ENCODE measurements at regions not wholly inside any gene's neighbourhood (a gene's known extent, or its start where the extent isn't known, plus 50 kb on each side); places are given as distances from the start of the nearest gene placed in this dataset.

DNA sequence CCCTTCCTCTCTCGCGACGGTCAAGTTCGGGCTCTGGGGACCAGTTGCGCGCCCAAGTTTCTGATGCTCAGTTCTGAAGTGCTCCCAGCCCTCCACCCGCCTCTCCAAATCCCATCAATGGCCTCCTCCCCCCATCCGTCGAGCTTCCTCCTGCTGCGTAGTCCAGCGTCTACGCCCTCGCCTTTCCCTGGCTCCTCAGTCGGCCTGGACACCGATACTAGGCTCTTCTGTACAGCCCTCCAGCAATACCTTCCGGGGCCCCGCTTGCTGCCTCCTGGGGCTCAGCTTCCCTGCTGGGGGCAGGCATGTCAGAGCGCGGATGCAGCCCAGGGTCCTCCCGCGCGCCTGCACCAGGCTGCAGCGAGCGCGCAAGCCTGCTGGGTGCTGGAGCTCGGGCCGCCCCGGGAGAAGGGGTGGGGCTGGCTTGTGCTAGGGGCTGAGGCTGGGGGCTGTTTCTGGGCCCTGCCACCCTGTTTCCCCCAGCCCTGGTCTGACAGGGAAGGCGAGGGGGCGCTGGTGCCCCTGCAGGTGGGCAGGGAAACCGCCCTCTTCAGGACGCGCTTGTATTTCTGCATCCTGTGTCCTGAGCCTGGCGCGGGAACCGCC is 353.3 kb upstream of the SUCLG2 start:
- no peak for DNase-seq (ENCODE audit: low read depth in 6 of 9, low spot score in 9 of 9)
- 6% methylated on average over 36 of the region's 36 CpGs for WGBS
- no peaks in the 10 kb centered on the region for H3K4me1 ChIP-seq (ENCODE audit: control insufficient read depth in 2 of 2, insufficient read depth in 2 of 2, low read length in 2 of 2)
- no peak overlapping the region for H3K27ac ChIP-seq (ENCODE audit: low read depth in 1 of 2, low read length in 1 of 2)
- H3K36me3 ChIP-seq (ENCODE audit: control insufficient read depth in 2 of 2, insufficient read depth in 2 of 2, low read length in 1 of 2), result no peaks in the 10 kb centered on the region
- H3K4me3 ChIP-seq (ENCODE audit: low read length in 2 of 2), result no peak overlapping the region
- no peaks in the 10 kb centered on the region for H3K9me3 ChIP-seq (ENCODE audit: control insufficient read depth in 2 of 2, insufficient read depth in 1 of 2, low read length in 1 of 2)
- H3K27me3 ChIP-seq (ENCODE audit: control insufficient read depth in 2 of 2, insufficient read depth in 1 of 2, low read length in 1 of 2), result peaks cover 5 to 23% of the 10 kb centered on the region in 2 donors

DNA sequence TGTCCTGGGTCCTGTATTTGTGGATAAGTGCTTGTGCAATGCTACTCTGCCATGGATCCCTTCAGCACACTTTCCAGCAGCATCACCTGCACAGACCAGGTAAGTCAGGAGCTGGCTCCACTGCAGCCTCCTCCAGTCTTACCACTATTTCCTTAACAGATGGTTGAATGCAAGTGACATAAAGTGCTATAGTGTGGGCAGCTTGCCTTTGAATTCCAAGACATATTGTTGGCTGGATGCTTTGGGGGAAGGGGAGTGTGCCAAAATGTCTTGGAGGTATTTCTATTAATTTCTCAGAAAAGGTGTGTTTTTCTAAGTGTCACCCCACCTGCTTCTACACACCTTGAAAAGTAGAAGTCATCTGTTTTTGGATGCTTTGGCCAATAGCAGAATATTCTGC is 352.2 kb upstream of the SUCLG2 start:
- Histone ChIP-seq H3K4me3 (ENCODE audit: low read length in 2 of 2) (no peak overlapping the region), H3K4me1 (ENCODE audit: control insufficient read depth in 2 of 2, insufficient read depth in 2 of 2, low read length in 2 of 2) (no peaks in the 10 kb centered on the region), H3K36me3 (ENCODE audit: control insufficient read depth in 2 of 2, insufficient read depth in 2 of 2, low read length in 1 of 2) (no peaks in the 10 kb centered on the region), H3K27me3 (ENCODE audit: control insufficient read depth in 2 of 2, insufficient read depth in 1 of 2, low read length in 1 of 2) (peaks cover 5 to 23% of the 10 kb centered on the region in 2 donors), H3K27ac (ENCODE audit: low read depth in 1 of 2, low read length in 1 of 2) (no peak overlapping the region), H3K9me3 (ENCODE audit: control insufficient read depth in 2 of 2, insufficient read depth in 1 of 2, low read length in 1 of 2) (no peaks in the 10 kb centered on the region)
- DNase-seq (ENCODE audit: low read depth in 6 of 9, low spot score in 9 of 9), result no peak

DNA sequence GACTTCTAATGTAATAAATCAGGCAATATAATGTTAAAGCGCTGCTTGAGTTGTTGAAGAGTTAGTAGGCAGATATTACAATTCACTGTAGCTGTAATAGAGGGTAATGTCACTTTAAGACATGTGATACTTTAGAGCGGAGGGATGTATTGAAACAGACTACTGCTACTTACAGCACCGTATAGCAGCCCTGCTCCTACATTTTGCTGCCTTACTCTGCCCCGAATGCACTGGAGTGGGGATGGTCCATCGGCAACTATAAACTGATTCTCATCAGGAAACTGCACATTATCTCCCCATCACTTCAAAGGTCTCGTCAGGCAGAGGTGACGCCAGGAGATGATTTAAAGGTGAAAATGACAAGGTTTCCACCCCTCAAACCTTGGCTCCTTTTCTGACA is 349.7 kb upstream of the SUCLG2 start:
- 40% methylated on average over 7 of the region's 7 CpGs for WGBS
- Histone ChIP-seq H3K27ac (ENCODE audit: low read depth in 1 of 2, low read length in 1 of 2) (no peak overlapping the region), H3K9me3 (ENCODE audit: control insufficient read depth in 2 of 2, insufficient read depth in 1 of 2, low read length in 1 of 2) (no peaks in the 10 kb centered on the region), H3K36me3 (ENCODE audit: control insufficient read depth in 2 of 2, insufficient read depth in 2 of 2, low read length in 1 of 2) (no peaks in the 10 kb centered on the region), H3K4me3 (ENCODE audit: low read length in 2 of 2) (no peak overlapping the region), H3K27me3 (ENCODE audit: control insufficient read depth in 2 of 2, insufficient read depth in 1 of 2, low read length in 1 of 2) (peaks cover 5 to 23% of the 10 kb centered on the region in 2 donors), H3K4me1 (ENCODE audit: control insufficient read depth in 2 of 2, insufficient read depth in 2 of 2, low read length in 2 of 2) (no peaks in the 10 kb centered on the region)
- no peak for DNase-seq (ENCODE audit: low read depth in 6 of 9, low spot score in 9 of 9)

DNA sequence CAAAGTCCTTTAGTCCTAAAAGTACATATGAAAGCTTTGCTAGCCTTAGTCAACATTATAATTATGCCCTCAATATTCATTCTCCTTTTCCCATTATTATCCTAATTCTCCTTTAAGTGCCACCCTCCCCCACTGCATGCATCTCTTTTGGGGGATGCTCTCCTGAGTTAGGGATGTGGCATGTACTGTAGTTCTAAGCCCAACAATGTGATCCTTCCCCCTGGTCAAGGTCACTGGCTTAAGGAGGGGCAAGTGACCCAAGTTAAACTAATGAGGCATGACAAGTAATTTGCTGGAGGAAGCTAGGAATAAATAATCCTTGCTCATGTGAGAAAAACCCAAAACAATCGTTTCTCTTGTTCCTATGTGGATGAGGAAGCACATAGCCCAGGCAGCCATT is 343.9 kb upstream of the SUCLG2 start:
- WGBS, result 67% methylated on average over 1 of the region's 1 CpG
- H3K27me3 ChIP-seq (ENCODE audit: control insufficient read depth in 2 of 2, insufficient read depth in 1 of 2, low read length in 1 of 2), result no peaks in the 10 kb centered on the region
- DNase-seq (ENCODE audit: low read depth in 6 of 9, low spot score in 9 of 9), result no peak
- no peaks in the 10 kb centered on the region for H3K36me3 ChIP-seq (ENCODE audit: control insufficient read depth in 2 of 2, insufficient read depth in 2 of 2, low read length in 1 of 2)
- no peaks in the 10 kb centered on the region for H3K4me1 ChIP-seq (ENCODE audit: control insufficient read depth in 2 of 2, insufficient read depth in 2 of 2, low read length in 2 of 2)
- no peak overlapping the region for H3K27ac ChIP-seq (ENCODE audit: low read depth in 1 of 2, low read length in 1 of 2)
- H3K9me3 ChIP-seq (ENCODE audit: control insufficient read depth in 2 of 2, insufficient read depth in 1 of 2, low read length in 1 of 2), result no peaks in the 10 kb centered on the region
- no peak overlapping the region for H3K4me3 ChIP-seq (ENCODE audit: low read length in 2 of 2)

DNA sequence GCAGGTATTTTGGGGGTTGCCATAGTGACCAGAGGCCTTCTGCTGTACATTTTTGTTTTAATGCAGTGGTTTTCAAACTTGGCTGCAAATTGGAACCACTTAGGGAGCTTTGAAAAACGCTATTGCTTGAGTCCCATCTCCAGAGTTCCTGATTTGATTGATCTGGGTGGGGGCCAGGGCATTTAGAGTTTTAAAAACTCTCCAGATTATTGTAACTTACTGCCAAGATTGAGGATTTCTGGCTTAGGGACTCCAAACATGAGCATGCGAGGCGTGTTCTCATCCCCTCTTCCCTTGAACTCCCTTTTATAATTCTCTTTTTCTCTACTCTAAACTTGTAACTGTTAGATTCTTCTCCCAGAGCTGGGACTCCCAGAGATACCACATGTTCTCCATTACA is 340.8 kb upstream of the SUCLG2 start:
- H3K4me3 ChIP-seq (ENCODE audit: low read length in 2 of 2), result no peak overlapping the region
- DNase-seq (ENCODE audit: low read depth in 6 of 9, low spot score in 9 of 9), result no peak
- H3K9me3 ChIP-seq (ENCODE audit: control insufficient read depth in 2 of 2, insufficient read depth in 1 of 2, low read length in 1 of 2), result no peaks in the 10 kb centered on the region
- H3K36me3 ChIP-seq (ENCODE audit: control insufficient read depth in 2 of 2, insufficient read depth in 2 of 2, low read length in 1 of 2), result no peaks in the 10 kb centered on the region
- H3K4me1 ChIP-seq (ENCODE audit: control insufficient read depth in 2 of 2, insufficient read depth in 2 of 2, low read length in 2 of 2), result no peaks in the 10 kb centered on the region
- H3K27me3 ChIP-seq (ENCODE audit: control insufficient read depth in 2 of 2, insufficient read depth in 1 of 2, low read length in 1 of 2), result no peaks in the 10 kb centered on the region
- WGBS, result 56% methylated on average over 3 of the region's 3 CpGs
- no peak overlapping the region for H3K27ac ChIP-seq (ENCODE audit: low read depth in 1 of 2, low read length in 1 of 2)

DNA sequence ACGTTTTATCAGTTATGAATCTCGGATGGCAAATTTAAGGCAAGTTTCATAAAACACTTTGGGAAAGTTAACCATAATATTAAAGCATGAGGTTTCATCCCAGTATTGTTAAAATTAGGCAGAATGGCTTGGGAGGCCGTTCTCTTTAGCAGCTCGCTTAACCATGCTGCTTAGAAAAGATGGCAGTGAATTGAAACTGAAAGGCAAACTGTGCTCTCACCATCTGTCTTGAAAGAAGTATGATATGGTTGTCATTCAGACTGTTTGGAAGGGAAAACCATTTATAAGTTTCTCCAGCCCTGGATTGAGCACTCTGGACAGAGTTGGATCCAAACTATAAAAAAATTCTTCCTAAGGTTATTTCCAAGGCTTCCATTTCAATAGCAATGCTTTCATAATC is 332.3 kb upstream of the SUCLG2 start:
- no peak overlapping the region for H3K27ac ChIP-seq (ENCODE audit: low read depth in 1 of 2, low read length in 1 of 2)
- 90% methylated on average over 4 of the region's 4 CpGs for WGBS
- H3K27me3 ChIP-seq (ENCODE audit: control insufficient read depth in 2 of 2, insufficient read depth in 1 of 2, low read length in 1 of 2), result no peaks in the 10 kb centered on the region
- H3K36me3 ChIP-seq (ENCODE audit: control insufficient read depth in 2 of 2, insufficient read depth in 2 of 2, low read length in 1 of 2), result no peaks in the 10 kb centered on the region
- no peaks in the 10 kb centered on the region for H3K4me1 ChIP-seq (ENCODE audit: control insufficient read depth in 2 of 2, insufficient read depth in 2 of 2, low read length in 2 of 2)
- no peak overlapping the region for H3K4me3 ChIP-seq (ENCODE audit: low read length in 2 of 2)
- no peaks in the 10 kb centered on the region for H3K9me3 ChIP-seq (ENCODE audit: control insufficient read depth in 2 of 2, insufficient read depth in 1 of 2, low read length in 1 of 2)
- no peak for DNase-seq (ENCODE audit: low read depth in 6 of 9, low spot score in 9 of 9)

DNA sequence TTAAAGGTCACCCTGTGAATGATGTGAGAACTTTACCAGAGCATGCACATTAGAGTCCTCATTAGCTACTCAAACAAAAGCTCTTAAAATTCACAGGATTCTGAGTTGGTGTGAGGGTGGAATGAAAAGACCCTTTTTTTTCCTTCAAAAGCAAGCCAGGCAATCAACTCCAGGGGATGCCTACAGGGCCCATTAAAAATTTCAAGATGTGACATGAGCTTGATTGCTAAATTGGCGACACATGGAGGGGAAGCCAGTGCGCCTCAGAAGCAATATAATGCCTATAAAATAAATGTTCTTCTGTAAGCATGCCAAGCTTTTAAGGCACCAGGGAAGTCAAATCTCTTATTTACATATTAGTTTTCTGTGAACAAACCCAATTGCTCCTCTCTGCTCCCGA is 328.8 kb upstream of the SUCLG2 start:
- H3K27ac ChIP-seq (ENCODE audit: low read depth in 1 of 2, low read length in 1 of 2), result no peak overlapping the region
- no peaks in the 10 kb centered on the region for H3K36me3 ChIP-seq (ENCODE audit: control insufficient read depth in 2 of 2, insufficient read depth in 2 of 2, low read length in 1 of 2)
- H3K4me3 ChIP-seq (ENCODE audit: low read length in 2 of 2), result no peak overlapping the region
- H3K9me3 ChIP-seq (ENCODE audit: control insufficient read depth in 2 of 2, insufficient read depth in 1 of 2, low read length in 1 of 2), result no peaks in the 10 kb centered on the region
- no peak for DNase-seq (ENCODE audit: low read depth in 6 of 9, low spot score in 9 of 9)
- WGBS, result 94% methylated on average over 3 of the region's 3 CpGs
- H3K4me1 ChIP-seq (ENCODE audit: control insufficient read depth in 2 of 2, insufficient read depth in 2 of 2, low read length in 2 of 2), result no peaks in the 10 kb centered on the region
- no peaks in the 10 kb centered on the region for H3K27me3 ChIP-seq (ENCODE audit: control insufficient read depth in 2 of 2, insufficient read depth in 1 of 2, low read length in 1 of 2)

DNA sequence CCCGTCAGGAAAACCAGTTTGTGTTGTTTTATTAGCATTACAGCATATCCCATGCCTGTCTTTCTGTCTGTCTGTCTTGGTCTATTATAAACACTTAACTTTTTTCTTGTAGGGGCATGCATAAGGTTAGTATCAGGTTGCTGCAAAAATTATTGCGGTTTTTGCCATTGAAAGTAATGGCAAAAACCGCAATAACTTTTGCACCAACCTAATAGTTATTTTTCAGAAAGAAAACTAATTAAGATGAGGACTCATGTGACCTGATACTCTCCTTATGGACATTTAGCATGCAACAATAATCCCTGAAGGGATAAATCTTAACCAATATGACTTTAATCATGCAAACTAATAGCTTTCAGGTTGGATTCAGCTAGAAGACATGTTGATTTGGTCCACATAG is 326.7 kb upstream of the SUCLG2 start:
- WGBS, result 92% methylated on average over 3 of the region's 3 CpGs
- no peaks in the 10 kb centered on the region for H3K9me3 ChIP-seq (ENCODE audit: control insufficient read depth in 2 of 2, insufficient read depth in 1 of 2, low read length in 1 of 2)
- no peaks in the 10 kb centered on the region for H3K4me1 ChIP-seq (ENCODE audit: control insufficient read depth in 2 of 2, insufficient read depth in 2 of 2, low read length in 2 of 2)
- no peaks in the 10 kb centered on the region for H3K27me3 ChIP-seq (ENCODE audit: control insufficient read depth in 2 of 2, insufficient read depth in 1 of 2, low read length in 1 of 2)
- no peak for DNase-seq (ENCODE audit: low read depth in 6 of 9, low spot score in 9 of 9)
- H3K27ac ChIP-seq (ENCODE audit: low read depth in 1 of 2, low read length in 1 of 2), result no peak overlapping the region
- no peaks in the 10 kb centered on the region for H3K36me3 ChIP-seq (ENCODE audit: control insufficient read depth in 2 of 2, insufficient read depth in 2 of 2, low read length in 1 of 2)
- no peak overlapping the region for H3K4me3 ChIP-seq (ENCODE audit: low read length in 2 of 2)

DNA sequence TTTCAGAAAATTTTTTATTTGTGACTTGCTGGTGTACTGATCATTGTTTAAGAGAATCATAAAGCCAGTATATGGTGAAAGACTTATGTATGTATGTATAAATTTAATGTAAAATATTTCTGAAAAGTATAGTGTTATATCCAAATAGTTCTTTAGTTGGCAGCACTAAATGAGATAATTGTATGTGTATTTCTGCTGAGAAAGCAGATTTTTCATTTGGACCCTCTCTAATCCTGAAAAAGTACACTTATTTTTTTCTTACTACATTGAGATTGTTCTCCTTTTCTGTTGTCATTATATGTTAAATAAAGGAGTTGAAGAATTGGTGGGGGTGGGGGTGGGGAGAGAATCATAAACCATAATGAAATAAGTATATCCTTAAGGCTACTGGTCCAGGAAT is 324.9 kb upstream of the SUCLG2 start:
- H3K4me3 ChIP-seq (ENCODE audit: low read length in 2 of 2), result no peak overlapping the region
- H3K27me3 ChIP-seq (ENCODE audit: control insufficient read depth in 2 of 2, insufficient read depth in 1 of 2, low read length in 1 of 2), result no peaks in the 10 kb centered on the region
- H3K9me3 ChIP-seq (ENCODE audit: control insufficient read depth in 2 of 2, insufficient read depth in 1 of 2, low read length in 1 of 2), result no peaks in the 10 kb centered on the region
- no peaks in the 10 kb centered on the region for H3K4me1 ChIP-seq (ENCODE audit: control insufficient read depth in 2 of 2, insufficient read depth in 2 of 2, low read length in 2 of 2)
- no peak for DNase-seq (ENCODE audit: low read depth in 6 of 9, low spot score in 9 of 9)
- no peak overlapping the region for H3K27ac ChIP-seq (ENCODE audit: low read depth in 1 of 2, low read length in 1 of 2)
- H3K36me3 ChIP-seq (ENCODE audit: control insufficient read depth in 2 of 2, insufficient read depth in 2 of 2, low read length in 1 of 2), result no peaks in the 10 kb centered on the region

DNA sequence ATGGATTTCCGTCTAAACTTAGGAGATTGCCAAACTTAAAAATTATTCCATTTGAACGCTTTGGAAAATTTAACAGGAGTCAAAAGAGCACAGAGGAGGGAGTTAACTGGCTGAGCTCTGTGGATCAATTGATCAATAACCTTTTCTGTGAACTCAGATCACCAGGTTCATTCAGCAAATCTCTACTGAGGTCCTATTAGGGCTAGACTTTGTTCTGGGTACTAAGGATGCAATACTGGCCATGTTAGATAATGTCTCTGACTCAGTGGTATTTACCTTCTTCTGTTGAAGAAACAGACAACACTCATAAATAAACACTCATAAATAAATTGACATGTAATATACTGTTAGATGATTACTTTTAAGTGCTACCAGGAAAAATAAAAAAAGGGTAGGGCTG is 323.4 kb upstream of the SUCLG2 start:
- Histone ChIP-seq H3K4me3 (ENCODE audit: low read length in 2 of 2) (no peak overlapping the region), H3K27me3 (ENCODE audit: control insufficient read depth in 2 of 2, insufficient read depth in 1 of 2, low read length in 1 of 2) (no peaks in the 10 kb centered on the region), H3K36me3 (ENCODE audit: control insufficient read depth in 2 of 2, insufficient read depth in 2 of 2, low read length in 1 of 2) (no peaks in the 10 kb centered on the region), H3K4me1 (ENCODE audit: control insufficient read depth in 2 of 2, insufficient read depth in 2 of 2, low read length in 2 of 2) (no peaks in the 10 kb centered on the region), H3K27ac (ENCODE audit: low read depth in 1 of 2, low read length in 1 of 2) (no peak overlapping the region), H3K9me3 (ENCODE audit: control insufficient read depth in 2 of 2, insufficient read depth in 1 of 2, low read length in 1 of 2) (no peaks in the 10 kb centered on the region)
- DNase-seq (ENCODE audit: low read depth in 6 of 9, low spot score in 9 of 9), result no peak
- WGBS, result 89% methylated on average over 2 of the region's 2 CpGs
